CD14-positive monocyte (primary cell): ENCODE measurements at regions not wholly inside any gene's neighbourhood (a gene's known extent, or its start where the extent isn't known, plus 50 kb on each side); places are given as distances from the start of the nearest gene placed in this dataset.
A peak's percentile ranks its signal among the peaks of the same experiment; 100 is the strongest.
"Not testable (repeated sequence)": the region's sequence is repeated elsewhere in the genome, so short reads cannot be mapped to it uniquely, and the experiment has no call there.

Source experiments
- DNase-seq, 3 donors: peaks; one replicate each; pipeline ENCODE4 v3.0.0-alpha.2; 2011 to 2022
- H2AFZ ChIP-seq: 2 replicates; pipeline ENCODE4 v1.6.0; 2012; ENCODE audit warnings: mild to moderate bottlenecking, low read depth, low read length, inconsistent platforms; ENCODE audit not compliant: insufficient read depth, poor library complexity, severe bottlenecking
- H3K27ac ChIP-seq, 2 donors: 1 replicate in 1 of 2; 2 replicates in 1 of 2; pipeline ENCODE4 v1.5.1; 2012 to 2013; ENCODE audit warnings: low read length in 2 of 2, control low read depth in 1 of 2, inconsistent platforms in 1 of 2, low read depth in 1 of 2, mild to moderate bottlenecking in 1 of 2
- H3K27me3 ChIP-seq, 2 donors: one replicate each; pipeline versions ENCODE4 v1.6.0 to v1.6.1; 2011 to 2013; ENCODE audit warnings: low read length in 2 of 2; ENCODE audit not compliant: control insufficient read depth in 2 of 2, insufficient read depth in 2 of 2
- H3K36me3 ChIP-seq, 2 donors: replicated peaks in 1 of 2; 1 replicate in 1 of 2; 2 replicates in 1 of 2; pipeline versions ENCODE4 v1.5.1 to v1.6.1; 2012 to 2013; ENCODE audit warnings: low read length in 2 of 2, control low read depth in 1 of 2, inconsistent platforms in 1 of 2, mild to moderate bottlenecking in 1 of 2; ENCODE audit not compliant: insufficient read depth in 2 of 2, control insufficient read depth in 1 of 2
- H3K4me1 ChIP-seq, 2 donors: 1 replicate in 1 of 2; 2 replicates in 1 of 2; pipeline versions ENCODE4 v1.5.1 to v1.6.1; 2012 to 2013; ENCODE audit warnings: low read length in 2 of 2, control low read depth in 1 of 2, inconsistent platforms in 1 of 2, mild to moderate bottlenecking in 1 of 2, moderate library complexity in 1 of 2; ENCODE audit not compliant: insufficient read depth in 2 of 2, control insufficient read depth in 1 of 2
- H3K4me2 ChIP-seq: replicated peaks from 2 replicates; pipeline ENCODE3; 2012; ENCODE audit warnings: low read length, moderate library complexity, mild to moderate bottlenecking; ENCODE audit not compliant: poor library complexity, severe bottlenecking; ENCODE audit errors: extremely low read depth
- H3K4me3 ChIP-seq, 3 experiments: fragments of 200-600 bp in 1 of 3; sonication (generic) in 1 of 3; replicated peaks in 1 of 3; 1 replicate in 2 of 3; 2 replicates in 1 of 3; pipeline ENCODE4 v1.5.1; 2011 to 2013; ENCODE audit warnings: low read length in 3 of 3, mild to moderate bottlenecking in 3 of 3, control low read depth in 2 of 3, low read depth in 2 of 3, inconsistent platforms in 1 of 3, moderate library complexity in 1 of 3
- H3K79me2 ChIP-seq: 2 replicates; pipeline ENCODE4 v1.6.0; 2012; ENCODE audit warnings: mild to moderate bottlenecking, control low read depth, inconsistent platforms, low read length, moderate library complexity; ENCODE audit not compliant: insufficient read depth
- H3K9ac ChIP-seq: 2 replicates; pipeline ENCODE4 v1.6.0; 2017; ENCODE audit warnings: low read length, mild to moderate bottlenecking; ENCODE audit not compliant: insufficient read depth, poor library complexity, severe bottlenecking
- H3K9me3 ChIP-seq, 2 donors: replicated peaks in 1 of 2; 1 replicate in 1 of 2; 2 replicates in 1 of 2; pipeline versions ENCODE4 v1.5.1 to v1.6.1; 2012 to 2013; ENCODE audit warnings: low read length in 2 of 2, control low read depth in 1 of 2; ENCODE audit not compliant: control insufficient read depth in 1 of 2, insufficient read depth in 1 of 2
- H4K20me1 ChIP-seq: 2 replicates; pipeline ENCODE4 v1.6.0; 2012; ENCODE audit warnings: mild to moderate bottlenecking, low read length, control low read depth, moderate library complexity; ENCODE audit not compliant: insufficient read depth
- H3K27ac Mint-ChIP-seq, 7 donors: one replicate each; pipeline ENCODE4 v1.8.0; 2020; ENCODE audit warnings: mild to moderate bottlenecking in 7 of 7, mixed read lengths in 7 of 7, moderate library complexity in 6 of 7, inconsistent platforms in 2 of 7
- H3K27me3 Mint-ChIP-seq, 3 donors: one replicate each; pipeline ENCODE4 v1.8.0; 2021 to 2022; ENCODE audit warnings: low read depth in 3 of 3, mild to moderate bottlenecking in 3 of 3, mixed read lengths in 3 of 3, moderate library complexity in 3 of 3, inconsistent platforms in 1 of 3
- H3K36me3 Mint-ChIP-seq, 2 donors: one replicate each; pipeline ENCODE4 v1.8.0; 2020; ENCODE audit warnings: mixed read lengths in 2 of 2, inconsistent platforms in 1 of 2, mild to moderate bottlenecking in 1 of 2
- H3K4me1 Mint-ChIP-seq: one replicate; pipeline ENCODE4 v1.8.0; 2020; ENCODE audit warnings: mild to moderate bottlenecking, mixed read lengths
- H3K4me3 Mint-ChIP-seq, 2 donors: one replicate each; pipeline ENCODE4 v1.8.0; 2020; ENCODE audit warnings: mild to moderate bottlenecking in 2 of 2, mixed read lengths in 2 of 2, moderate library complexity in 1 of 2
- H3K9me3 Mint-ChIP-seq, 7 donors: one replicate each; pipeline ENCODE4 v1.8.0; 2020 to 2022; ENCODE audit warnings: mixed read lengths in 7 of 7, mild to moderate bottlenecking in 6 of 7, moderate library complexity in 6 of 7, inconsistent platforms in 2 of 7
- CTCF ChIP-seq: fragments of 200-600 bp; IDR thresholded peaks from one replicate; pipeline ENCODE4 v1.8.0; 2022; ENCODE audit warnings: antibody characterized with exemption, mild to moderate bottlenecking
- WGBS: methylation state at CpG from one replicate; pipeline ENCODE4 v1.1.5; 2013; ENCODE audit warnings: missing lambda C conversion rate; ENCODE audit not compliant: insufficient coverage; 5-methylcytosine and 5-hydroxymethylcytosine counted together
- intact Hi-C, 2 donors: fragments of 100-400 bp; cut with micrococcal nuclease; formaldehyde crosslinking; loops; one replicate each; pipeline versions ENCODE4 v1.15.0 to v1.15.1; 2023

DNA sequence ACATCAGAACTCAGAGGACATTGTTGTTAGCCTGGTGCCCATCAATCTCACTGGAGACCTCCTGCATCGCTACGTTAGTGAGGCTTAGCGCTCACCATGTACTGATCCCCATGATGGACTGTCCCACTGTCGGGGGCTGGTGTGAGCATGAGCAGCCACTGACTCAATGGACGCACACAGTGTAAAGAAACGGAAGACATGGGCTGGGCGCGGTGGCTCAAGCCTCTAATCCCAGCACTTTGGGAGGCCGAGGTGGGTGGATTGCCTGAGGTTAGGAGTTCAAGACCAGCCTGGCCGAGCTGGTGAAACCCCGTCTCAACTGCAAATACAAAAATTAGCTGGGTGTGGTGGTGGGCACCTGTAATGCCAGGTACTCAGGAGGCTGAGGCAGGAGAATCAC is 112.9 kb downstream of the CRYBB2 start:
- Mint-ChIP-seq H3K27me3 (peaks cover 0 to 4% (median 0%) of the 10 kb centered on the region in 3 donors), H3K27ac (no peak overlapping the region), H3K9me3 (peaks cover 0 to 3% (median 0%) of the 10 kb centered on the region in 7 donors), H3K4me3 (no peak overlapping the region), H3K36me3 (no peaks in the 10 kb centered on the region), H3K4me1 (peaks cover 4% of the 10 kb centered on the region)
- intact Hi-C loops: no loop called here
- no peaks in the 10 kb centered on the region for H3K27me3 ChIP-seq
- DNase-seq: no peak
- H3K9ac ChIP-seq: no peak overlapping the region
- H3K27ac ChIP-seq: no peak overlapping the region
- H3K79me2 ChIP-seq: no peaks in the 10 kb centered on the region
- no peak overlapping the region for H3K4me2 ChIP-seq
- H2AFZ ChIP-seq: no peak overlapping the region
- no peaks in the 10 kb centered on the region for H3K9me3 ChIP-seq
- H3K36me3 ChIP-seq: no peaks in the 10 kb centered on the region
- 98% methylated on average over 11 of the region's 11 CpGs for WGBS
- H3K4me1 ChIP-seq: no peaks in the 10 kb centered on the region
- no peak overlapping the region for H3K4me3 ChIP-seq
- no peaks in the 10 kb centered on the region for H4K20me1 ChIP-seq
- TF ChIP-seq CTCF: no peak

DNA sequence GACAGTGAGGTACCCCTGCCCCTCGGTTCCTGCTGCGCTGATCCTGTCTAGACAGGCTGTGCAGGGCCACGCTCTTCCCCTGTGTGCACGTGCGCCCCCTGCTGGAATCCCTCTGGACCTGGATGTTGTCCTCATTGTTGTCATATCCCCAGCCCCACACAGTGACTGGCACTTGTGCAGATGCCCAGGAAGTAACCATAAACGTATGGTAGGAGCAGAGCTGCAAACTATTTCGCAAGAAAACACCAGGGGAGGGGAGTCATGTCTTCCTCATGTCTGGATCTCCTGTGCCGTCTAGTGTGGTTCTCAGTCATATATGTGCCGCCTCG is 114.7 kb downstream of the CRYBB2 start:
- Mint-ChIP-seq H3K36me3 (no peaks in the 10 kb centered on the region), H3K4me1 (peaks cover 4% of the 10 kb centered on the region), H3K27me3 (peaks cover 0 to 2% (median 2%) of the 10 kb centered on the region in 3 donors), H3K9me3 (peaks cover 0 to 3% (median 0%) of the 10 kb centered on the region in 7 donors), H3K4me3 (no peak overlapping the region), H3K27ac (peak overlapping the region in 1 of 7 donors; percentile 8)
- intact Hi-C loops: no loop called here
- H3K4me3 ChIP-seq: no peak overlapping the region
- TF ChIP-seq CTCF: peak; percentile 5
- no peak overlapping the region for H3K4me2 ChIP-seq
- H3K27ac ChIP-seq: no peak overlapping the region
- no peaks in the 10 kb centered on the region for H3K36me3 ChIP-seq
- no peak overlapping the region for H3K9ac ChIP-seq
- H3K27me3 ChIP-seq: no peaks in the 10 kb centered on the region
- DNase-seq: peak in 2 of 3 donors; percentile 10 to 49
- H2AFZ ChIP-seq: no peak overlapping the region
- H4K20me1 ChIP-seq: no peaks in the 10 kb centered on the region
- H3K9me3 ChIP-seq: no peaks in the 10 kb centered on the region
- H3K79me2 ChIP-seq: no peaks in the 10 kb centered on the region
- no peaks in the 10 kb centered on the region for H3K4me1 ChIP-seq
- WGBS: 22% methylated on average over 9 of the region's 10 CpGs

DNA sequence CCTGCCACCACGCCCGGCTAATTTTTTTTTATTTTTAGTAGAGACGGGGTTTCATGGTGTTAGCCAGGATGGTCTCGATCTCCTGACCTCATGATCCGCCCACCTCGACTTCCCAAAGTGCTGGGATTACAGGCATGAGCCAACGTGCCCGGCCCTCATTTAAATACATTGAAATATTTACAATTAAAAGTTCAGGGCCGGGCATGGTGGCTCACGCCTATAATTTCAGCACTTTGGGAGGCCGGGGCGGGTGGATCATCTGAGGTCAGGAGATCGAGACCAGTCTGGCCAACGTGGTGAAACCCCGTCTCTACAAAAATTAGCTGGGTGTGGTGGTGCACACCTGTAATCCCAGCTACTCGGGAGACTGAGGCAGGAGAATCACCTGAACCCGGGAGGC is 115.2 kb downstream of the CRYBB2 start:
- H3K27ac Mint-ChIP-seq, H3K9me3 Mint-ChIP-seq, H3K27me3 ChIP-seq, H3K9ac ChIP-seq, H3K36me3 ChIP-seq, H3K4me1 Mint-ChIP-seq, H3K4me3 Mint-ChIP-seq, H3K4me3 ChIP-seq, H2AFZ ChIP-seq, H4K20me1 ChIP-seq, H3K36me3 Mint-ChIP-seq, H3K4me1 ChIP-seq, H3K79me2 ChIP-seq, H3K9me3 ChIP-seq, H3K4me2 ChIP-seq, intact Hi-C loops, H3K27me3 Mint-ChIP-seq, DNase-seq, H3K27ac ChIP-seq: not testable (repeated sequence)
- 89% methylated on average over 9 of the region's 17 CpGs for WGBS

DNA sequence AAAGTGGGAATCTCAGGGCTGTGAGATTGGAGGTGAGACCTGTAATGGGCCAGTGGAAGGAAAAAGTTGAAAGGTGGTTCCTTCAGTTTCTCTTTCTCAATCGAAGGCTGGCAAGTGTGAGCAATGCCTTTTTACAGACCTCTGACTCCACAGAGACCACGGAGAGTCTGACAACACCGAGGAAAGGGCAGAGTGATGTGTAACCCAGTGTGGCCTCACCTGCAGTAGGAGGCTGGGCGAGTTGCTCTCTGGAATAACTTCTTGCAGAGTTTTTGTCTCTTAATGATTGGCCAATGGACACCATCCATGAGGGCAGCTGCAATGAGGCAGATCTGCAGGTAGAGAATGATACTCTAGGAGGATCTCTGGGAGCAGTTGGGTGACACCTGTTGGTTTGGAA is 115.8 kb downstream of the CRYBB2 start:
- H3K9me3 ChIP-seq, H3K9me3 Mint-ChIP-seq, H3K27ac Mint-ChIP-seq, H2AFZ ChIP-seq, H3K4me1 Mint-ChIP-seq, intact Hi-C loops, H3K4me1 ChIP-seq, H3K9ac ChIP-seq, H3K79me2 ChIP-seq, H3K36me3 ChIP-seq, H3K4me3 ChIP-seq, H3K27me3 Mint-ChIP-seq, H3K27me3 ChIP-seq, H3K4me3 Mint-ChIP-seq, DNase-seq, H3K27ac ChIP-seq, H4K20me1 ChIP-seq, H3K4me2 ChIP-seq, H3K36me3 Mint-ChIP-seq: not testable (repeated sequence)
- WGBS: 27% methylated on average over 2 of the region's 4 CpGs
